NT2/D1 (cell line): ENCODE measurements at regions not wholly inside any gene's neighbourhood (a gene's known extent, or its start where the extent isn't known, plus 50 kb on each side); places are given as distances from the start of the nearest gene placed in this dataset.

Experiments used
- SUZ12 ChIP-seq: IDR thresholded peaks from 2 replicates; pipeline ENCODE4 v1.6.1; 2011; ENCODE audit not compliant: insufficient read length, insufficient read depth; ENCODE audit errors: extremely low read depth
- YY1 ChIP-seq: IDR thresholded peaks from 2 replicates; pipeline ENCODE4 v1.6.1; 2011; ENCODE audit not compliant: insufficient read length, insufficient read depth
- ZNF274 ChIP-seq: IDR thresholded peaks from 2 replicates; pipeline ENCODE4 v1.6.1; 2011; ENCODE audit warnings: mild to moderate bottlenecking, low read depth, low read length

GRCh38 chr5:114010362-114010761 lies 351.5 kb upstream of the KCNN2 start:
- no peak for TF ChIP-seq SUZ12
- no peak for TF ChIP-seq ZNF274
- no peak for TF ChIP-seq YY1
